ENCODE measurements at regions not wholly inside any gene's neighbourhood (a gene's known extent, or its start where the extent isn't known, plus 50 kb on each side); places are given as distances from the start of the nearest gene placed in this dataset.

DNA sequence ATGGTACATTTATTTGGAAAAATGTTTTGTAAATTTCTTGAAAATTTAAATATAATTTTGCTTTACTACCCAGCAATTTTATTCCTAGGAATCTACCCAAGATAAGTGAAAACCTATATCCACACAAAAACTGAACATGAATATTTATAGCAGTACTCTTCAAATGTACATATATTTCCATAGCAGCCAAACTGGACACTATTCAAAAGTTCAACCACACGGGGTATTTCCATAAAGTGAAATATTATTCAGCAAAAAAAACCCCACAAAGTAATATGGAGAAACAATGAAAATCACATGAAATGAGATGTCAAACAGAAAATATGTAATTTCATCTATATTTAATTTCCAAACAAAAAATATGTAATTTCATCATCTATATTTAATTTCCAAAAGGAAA is 1247.6 kb upstream of the TMEFF2 start:
- CTCF ChIA-PET (ENCODE audit: partially characterized antibody) = interaction anchor here (1.0 kb wide), 1 partner anchor 142 kb away, joined by 3 read pairs; no protein-coding TSS in a partner anchor
- H3K79me1 ChIP-seq (ENCODE audit: low read depth, low read length) = no peaks in the 10 kb centered on the region
- H3K18ac ChIP-seq (ENCODE audit: extremely low read depth, low read length) = no peak overlapping the region
- no peak overlapping the region for H2BK5ac ChIP-seq (ENCODE audit: low read depth, low read length)
- no peak overlapping the region for H3K4me3 ChIP-seq (ENCODE audit: extremely low read depth in 1 of 4, insufficient read depth in 2 of 4, low read depth in 3 of 4, low read length in 4 of 4)
- no peak overlapping the region for H4K5ac ChIP-seq (ENCODE audit: insufficient read length, low read depth, low read length)
- no peak overlapping the region for H2AFZ ChIP-seq (ENCODE audit: low read length)
- no peak overlapping the region for H2BK120ac ChIP-seq (replicated peaks; ENCODE audit: low read depth, low read length)
- no peak overlapping the region for H3K9ac ChIP-seq (replicated peaks in 1 of 4; ENCODE audit: extremely low read depth in 1 of 4, low read depth in 3 of 4, low read length in 3 of 4)
- no peaks in the 10 kb centered on the region for H3K27me3 ChIP-seq (replicated peaks in 1 of 4; ENCODE audit: control insufficient read depth in 3 of 4, extremely low read depth in 1 of 4, insufficient read depth in 3 of 4, low read length in 3 of 4)
- no peak overlapping the region for H3K27ac ChIP-seq (ENCODE audit: low read depth, low read length)
- no peak overlapping the region for H4K91ac ChIP-seq (replicated peaks; ENCODE audit: insufficient read length, low read length)
- H3K23me2 ChIP-seq (ENCODE audit: low read depth, low read length) = no peaks in the 10 kb centered on the region
- H2BK15ac ChIP-seq (ENCODE audit: low read length) = no peak overlapping the region
- H3K14ac ChIP-seq (ENCODE audit: insufficient read length) = no peak overlapping the region
- H2AK5ac ChIP-seq (ENCODE audit: low read depth, low read length) = no peak overlapping the region
- no peak for FAIRE-seq
- no peak overlapping the region for H3K4me2 ChIP-seq (ENCODE audit: insufficient read depth in 1 of 2, low read depth in 2 of 2, low read length in 2 of 2)
- H3K4ac ChIP-seq (replicated peaks; ENCODE audit: insufficient read length, low read depth, low read length) = no peak overlapping the region
- POLR2A ChIA-PET (ENCODE audit: partially characterized antibody) = no interaction called here
- no peaks in the 10 kb centered on the region for H3K4me1 ChIP-seq (replicated peaks in 1 of 4; ENCODE audit: control insufficient read depth in 3 of 4, insufficient read depth in 4 of 4, low read length in 3 of 4)
- H4K20me1 ChIP-seq (replicated peaks in 1 of 2; ENCODE audit: control insufficient read depth in 1 of 2, insufficient read depth in 2 of 2, low read length in 2 of 2) = no peaks in the 10 kb centered on the region
- H3K9me3 ChIP-seq (ENCODE audit: insufficient read depth in 2 of 2, low read depth in 1 of 2, low read length in 1 of 2) = no peaks in the 10 kb centered on the region
- 92% methylated on average over 1 of the region's 1 CpG; no CpG with 5 or more reads in 1 of the 2 experiments for WGBS, 2 experiments (ENCODE audit: extremely low coverage in 1 of 2, insufficient coverage in 1 of 2, insufficient read length in 1 of 2, insufficient replicate concordance in 2 of 2, low coverage in 1 of 2, low lambda C conversion rate in 2 of 2, missing lambda C conversion rate in 1 of 2)
- no peak overlapping the region for H2BK12ac ChIP-seq (ENCODE audit: low read depth, low read length)
- H4K8ac ChIP-seq (ENCODE audit: extremely low read depth, insufficient read depth, low read length) = no peak overlapping the region
- H3K36me3 ChIP-seq (ENCODE audit: control insufficient read depth in 2 of 4, insufficient read depth in 4 of 4, low read length in 3 of 4) = no peaks in the 10 kb centered on the region
- TF ChIP-seq JUN (IDR thresholded peaks at IDR 0.05; ENCODE audit: low read depth, low read length) = no peak
- TF ChIP-seq RBBP5 (IDR thresholded peaks at IDR 0.05; ENCODE audit: borderline replicate concordance, low read depth, low read length) = no peak
- TF ChIP-seq HDAC6 (IDR thresholded peaks at IDR 0.05; ENCODE audit: low read depth, low read length) = no peak
- TF ChIP-seq SP4 (IDR thresholded peaks at IDR 0.05; ENCODE audit: low read length) = no peak
- TF ChIP-seq SP1 (IDR thresholded peaks at IDR 0.05; ENCODE audit: low read depth, low read length) = no peak
- no peak for TF ChIP-seq CHD1 (IDR thresholded peaks at IDR 0.05; ENCODE audit: low read depth, low read length)
- TF ChIP-seq SRF (IDR thresholded peaks at IDR 0.05; ENCODE audit: low read depth, low read length) = no peak
- no peak for TF ChIP-seq EP300 (IDR thresholded peaks at IDR 0.05; ENCODE audit: borderline replicate concordance in 1 of 2, low read depth in 2 of 2, low read length in 2 of 2)
- TF ChIP-seq GTF2F1 (IDR thresholded peaks at IDR 0.05; ENCODE audit: borderline replicate concordance, low read depth, low read length) = no peak
- TF ChIP-seq CBX8 (IDR thresholded peaks at IDR 0.05; ENCODE audit: borderline replicate concordance, low read depth, low read length) = no peak
- DNase-seq (ENCODE audit: low read depth in 1 of 2, low spot score in 2 of 2) = no peak
- no peaks in the 10 kb centered on the region for H3K79me2 ChIP-seq (ENCODE audit: control insufficient read depth in 1 of 2, insufficient read depth in 2 of 2, low read length in 2 of 2)
- H3K23ac ChIP-seq (ENCODE audit: insufficient read length) = no peak overlapping the region
- no peak overlapping the region for H2BK20ac ChIP-seq (ENCODE audit: low read length)
- H3K56ac ChIP-seq (replicated peaks; ENCODE audit: insufficient read length, low read depth, low read length) = no peak overlapping the region
